Peyer's patch (tissue), 4 donors: ENCODE measurements at regions not wholly inside any gene's neighbourhood (a gene's known extent, or its start where the extent isn't known, plus 50 kb on each side); places are given as distances from the start of the nearest gene placed in this dataset.

Experiments
- POLR2A ChIP-seq, 2 donors: fragments of 450-650 bp; IDR thresholded peaks; one replicate each; pipeline ENCODE4 v1.5.1; 2017; ENCODE audit warnings: antibody characterized with exemption in 2 of 2, mild to moderate bottlenecking in 2 of 2, moderate library complexity in 2 of 2
- TF ChIP-seq, protein P1 (sequence below), 6 experiments: fragments of 450-650 bp in 4 of 6; fragments of 200-600 bp in 2 of 6; sonication (generic) in 1 of 6; IDR thresholded peaks; one replicate each; pipeline ENCODE4 v1.5.1; 2017 to 2019; ENCODE audit warnings: antibody characterized with exemption in 6 of 6, mild to moderate bottlenecking in 3 of 6, moderate library complexity in 1 of 6

DNA sequence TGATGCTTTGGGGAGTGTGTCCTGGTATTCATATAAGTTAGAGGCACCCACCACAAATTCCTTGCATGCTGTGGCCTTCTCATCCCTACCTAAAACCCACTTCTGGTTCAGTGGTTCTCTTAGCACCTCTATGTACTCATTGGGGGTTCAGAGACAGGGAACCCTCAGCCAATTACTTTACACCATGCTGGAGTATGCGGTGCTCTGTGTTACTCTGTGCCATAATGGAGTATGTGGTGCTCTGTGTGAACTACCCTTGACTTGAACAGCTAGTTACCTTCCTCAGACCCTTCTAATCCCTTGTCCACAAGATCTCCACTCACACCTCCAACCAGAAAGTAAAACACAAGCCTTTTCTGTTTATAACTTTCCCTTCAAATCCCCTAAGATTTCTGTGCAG, 172.5 kb upstream of the E2F7 start:
- TF ChIP-seq POLR2A (IDR thresholded peaks at IDR 0.05) = no peak
- TF ChIP-seq, protein P1, sequence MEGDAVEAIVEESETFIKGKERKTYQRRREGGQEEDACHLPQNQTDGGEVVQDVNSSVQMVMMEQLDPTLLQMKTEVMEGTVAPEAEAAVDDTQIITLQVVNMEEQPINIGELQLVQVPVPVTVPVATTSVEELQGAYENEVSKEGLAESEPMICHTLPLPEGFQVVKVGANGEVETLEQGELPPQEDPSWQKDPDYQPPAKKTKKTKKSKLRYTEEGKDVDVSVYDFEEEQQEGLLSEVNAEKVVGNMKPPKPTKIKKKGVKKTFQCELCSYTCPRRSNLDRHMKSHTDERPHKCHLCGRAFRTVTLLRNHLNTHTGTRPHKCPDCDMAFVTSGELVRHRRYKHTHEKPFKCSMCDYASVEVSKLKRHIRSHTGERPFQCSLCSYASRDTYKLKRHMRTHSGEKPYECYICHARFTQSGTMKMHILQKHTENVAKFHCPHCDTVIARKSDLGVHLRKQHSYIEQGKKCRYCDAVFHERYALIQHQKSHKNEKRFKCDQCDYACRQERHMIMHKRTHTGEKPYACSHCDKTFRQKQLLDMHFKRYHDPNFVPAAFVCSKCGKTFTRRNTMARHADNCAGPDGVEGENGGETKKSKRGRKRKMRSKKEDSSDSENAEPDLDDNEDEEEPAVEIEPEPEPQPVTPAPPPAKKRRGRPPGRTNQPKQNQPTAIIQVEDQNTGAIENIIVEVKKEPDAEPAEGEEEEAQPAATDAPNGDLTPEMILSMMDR (IDR thresholded peaks at IDR 0.05) = no peak
